H1 (cell line): ENCODE measurements at regions not wholly inside any gene's neighbourhood (a gene's known extent, or its start where the extent isn't known, plus 50 kb on each side); places are given as distances from the start of the nearest gene placed in this dataset.

Experiments
- POU5F1 ChIP-seq: IDR thresholded peaks from 2 replicates; pipeline ENCODE4 v1.6.1; 2011; ENCODE audit warnings: low read depth, mild to moderate bottlenecking, low read length, moderate library complexity
- SIRT6 ChIP-seq: IDR thresholded peaks from one replicate; pipeline ENCODE4 v1.7.1; 2012; ENCODE audit warnings: low read length, inconsistent platforms

DNA sequence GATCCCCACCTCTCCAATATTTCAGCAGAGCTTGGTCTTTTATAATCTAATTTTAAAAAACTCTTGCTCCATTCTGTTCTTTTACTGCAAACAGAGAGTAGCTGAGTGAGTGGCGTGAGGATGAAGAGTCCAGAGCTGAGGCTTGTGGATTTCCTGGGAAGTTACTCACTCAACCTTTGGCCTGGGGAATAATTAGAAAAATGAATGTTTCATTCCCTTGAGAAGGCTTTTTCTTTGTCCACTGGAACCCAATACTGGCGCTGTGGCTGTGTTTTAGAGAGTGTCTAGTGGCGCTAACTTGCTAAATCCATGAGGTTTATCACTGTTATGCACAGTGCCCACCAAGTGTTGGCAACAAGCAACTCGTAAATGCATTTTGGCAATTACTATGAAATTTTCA lies 251.5 kb downstream of the HIVEP2 start (continued):
- TF ChIP-seq SIRT6 (no peak), POU5F1 (no peak)
